ENCODE measurements at regions not wholly inside any gene's neighbourhood (a gene's known extent, or its start where the extent isn't known, plus 50 kb on each side); places are given as distances from the start of the nearest gene placed in this dataset.

- no peaks in the 10 kb centered on the region for H3K36me3 ChIP-seq
- no peaks in the 10 kb centered on the region for H3K4me1 ChIP-seq
- no peaks in the 10 kb centered on the region for H3K9me3 ChIP-seq
- no peak for TF ChIP-seq CTCF (IDR thresholded peaks at IDR 0.05; ENCODE audit: low read depth, low read length)
- no peaks in the 10 kb centered on the region for H3K27me3 ChIP-seq
- no peak overlapping the region for H3K4me3 ChIP-seq (ENCODE audit: low read depth, low read length)
- no peak for DNase-seq
These were observed 398.1 kb downstream of the NSUN3 start for GRCh38 chr3:94460931-94461330.

GRCh38 chr3:94462931-94463330 lies 400.1 kb downstream of the NSUN3 start:
- H3K36me3 ChIP-seq: no peaks in the 10 kb centered on the region
- TF ChIP-seq CTCF (IDR thresholded peaks at IDR 0.05; ENCODE audit: low read depth, low read length): no peak

GRCh38 chr3:94472511-94472910 lies 409.6 kb downstream of the NSUN3 start:
- TF ChIP-seq CTCF (IDR thresholded peaks at IDR 0.05; ENCODE audit: low read depth, low read length): no peak
- Histone ChIP-seq H3K4me1 (no peaks in the 10 kb centered on the region), H3K9me3 (no peaks in the 10 kb centered on the region; the same call in 1 of the 2 replicates), H3K36me3 (no peaks in the 10 kb centered on the region), H3K4me3 (ENCODE audit: low read depth, low read length) (no peak overlapping the region), H3K27me3 (no peaks in the 10 kb centered on the region)
- no peak for DNase-seq

More at GRCh38 chr3:94462931-94463330, 400.1 kb downstream of the NSUN3 start:
- Histone ChIP-seq H3K27me3 (no peaks in the 10 kb centered on the region), H3K4me1 (no peaks in the 10 kb centered on the region), H3K4me3 (ENCODE audit: low read depth, low read length) (no peak overlapping the region), H3K9me3 (no peaks in the 10 kb centered on the region)
- DNase-seq: no peak

- peaks cover 2% of the 10 kb centered on the region; the same call in 1 of the 2 replicates for H3K9me3 ChIP-seq
- no peak for TF ChIP-seq CTCF (IDR thresholded peaks at IDR 0.05; ENCODE audit: low read depth, low read length)
These were observed 418.5 kb downstream of the NSUN3 start for GRCh38 chr3:94481226-94481898.

GRCh38 chr3:94482686-94483085 lies 419.8 kb downstream of the NSUN3 start:
- Histone ChIP-seq H3K4me3 (ENCODE audit: low read depth, low read length) (no peak overlapping the region), H3K27me3 (no peaks in the 10 kb centered on the region), H3K9me3 (peaks cover 2% of the 10 kb centered on the region; the same call in 1 of the 2 replicates), H3K4me1 (peaks cover 19% of the 10 kb centered on the region), H3K36me3 (no peaks in the 10 kb centered on the region)
- no peak for DNase-seq
- no peak for TF ChIP-seq CTCF (IDR thresholded peaks at IDR 0.05; ENCODE audit: low read depth, low read length)

More at GRCh38 chr3:94481226-94481898, 418.5 kb downstream of the NSUN3 start:
- peaks cover 12% of the 10 kb centered on the region for H3K4me1 ChIP-seq
- no peak for DNase-seq
- H3K4me3 ChIP-seq (ENCODE audit: low read depth, low read length): no peak overlapping the region
- no peaks in the 10 kb centered on the region for H3K27me3 ChIP-seq
- H3K36me3 ChIP-seq: no peaks in the 10 kb centered on the region

GRCh38 chr3:94483403-94483802 lies 420.5 kb downstream of the NSUN3 start:
- no peak for DNase-seq
- Histone ChIP-seq H3K36me3 (no peaks in the 10 kb centered on the region), H3K4me1 (peaks cover 19% of the 10 kb centered on the region), H3K27me3 (no peaks in the 10 kb centered on the region), H3K4me3 (ENCODE audit: low read depth, low read length) (no peak overlapping the region), H3K9me3 (peaks cover 2% of the 10 kb centered on the region; the same call in 1 of the 2 replicates)
- TF ChIP-seq CTCF (IDR thresholded peaks at IDR 0.05; ENCODE audit: low read depth, low read length): no peak
